Body of pancreas (tissue), 4 donors: ENCODE measurements at regions not wholly inside any gene's neighbourhood (a gene's known extent, or its start where the extent isn't known, plus 50 kb on each side); places are given as distances from the start of the nearest gene placed in this dataset.
"Not testable (repeated sequence)": the region's sequence is repeated elsewhere in the genome, so short reads cannot be mapped to it uniquely, and the experiment has no call there.

ENCODE experiments used
- ATAC-seq: fragments of 150-250 bp; one replicate; pipeline ENCODE4 v1.9.1; 2016
- DNase-seq, 4 donors: peaks; one replicate each; pipeline ENCODE4 v3.0.0-alpha.2; 2019
- H3K27ac ChIP-seq, 4 donors: fragments of 200-600 bp; sonication (generic); 1 replicate in 3 of 4; 2 replicates in 1 of 4; pipeline versions ENCODE4 v1.5.1 to v1.6.1; 2016 to 2019; ENCODE audit warnings: mild to moderate bottlenecking in 1 of 4, mixed read lengths in 1 of 4, moderate library complexity in 1 of 4
- H3K27me3 ChIP-seq, 2 donors: fragments of 200-600 bp; sonication (generic); one replicate each; pipeline ENCODE4 v1.6.0; 2016; ENCODE audit warnings: mild to moderate bottlenecking in 1 of 2
- H3K36me3 ChIP-seq, 2 donors: fragments of 200-600 bp; sonication (generic); replicated peaks in 1 of 2; 2 replicates each; pipeline ENCODE4 v1.5.1; 2016; ENCODE audit warnings: low read depth in 2 of 2; ENCODE audit not compliant: insufficient read depth in 1 of 2
- H3K4me1 ChIP-seq: fragments of 200-600 bp; sonication (generic); one replicate; pipeline ENCODE4 v1.6.0; 2016
- H3K4me3 ChIP-seq, 2 donors: fragments of 200-600 bp; sonication (generic); 1 replicate in 1 of 2; 2 replicates in 1 of 2; pipeline ENCODE4 v1.5.1; 2016 to 2019
- H3K9me3 ChIP-seq, 3 donors: fragments of 200-600 bp; sonication (generic); 1 replicate in 2 of 3; 2 replicates in 1 of 3; pipeline ENCODE4 v1.5.1; 2016
- CTCF ChIP-seq, 7 experiments: fragments of 450-650 bp in 4 of 7; fragments of 200-600 bp in 3 of 7; sonication (generic) in 3 of 7; IDR thresholded peaks; one replicate each; pipeline ENCODE4 v1.5.1; 2016 to 2019; ENCODE audit warnings: antibody characterized with exemption in 7 of 7
- POLR2A ChIP-seq, 3 donors: fragments of 450-650 bp; IDR thresholded peaks; one replicate each; pipeline ENCODE4 v1.6.1; 2016; ENCODE audit warnings: antibody characterized with exemption in 3 of 3, mild to moderate bottlenecking in 2 of 3
- WGBS, 2 donors: methylation state at CpG; one replicate each; pipeline ENCODE4 v1.1.5; 2017; 5-methylcytosine and 5-hydroxymethylcytosine counted together
- intact Hi-C: fragments of 100-400 bp; cut with DNase I; formaldehyde crosslinking; loops from one replicate; pipeline ENCODE4 v1.15.1; 2023

- Histone ChIP-seq H3K9me3 (no peaks in the 10 kb centered on the region), H3K4me3 (no peak overlapping the region), H3K4me1 (peaks cover 16% of the 10 kb centered on the region), H3K27me3 (no peaks in the 10 kb centered on the region), H3K36me3 (no peaks in the 10 kb centered on the region), H3K27ac (no peak overlapping the region)
- 96 to 97% methylated on average over 5 of the region's 5 CpGs for WGBS, 2 donors
- TF ChIP-seq POLR2A (IDR thresholded peaks at IDR 0.05), result no peak
- TF ChIP-seq CTCF (IDR thresholded peaks at IDR 0.05), result no peak
- intact Hi-C loops, result no loop called here
- DNase-seq, result no peak
- ATAC-seq, result no peak
Measured at GRCh38 chr9:90162326-90162725, 480.3 kb downstream of the DIRAS2 start.

GRCh38 chr9:90162819-90163218, 479.8 kb downstream of the DIRAS2 start:
- 27 to 36% methylated on average over 3 of the region's 3 CpGs for WGBS, 2 donors
- no peaks in the 10 kb centered on the region for H3K36me3 ChIP-seq
- no peak overlapping the region for H3K27ac ChIP-seq
- peaks cover 20% of the 10 kb centered on the region for H3K4me1 ChIP-seq
- intact Hi-C loops, result no loop called here
- H3K27me3 ChIP-seq, result no peaks in the 10 kb centered on the region
- no peaks in the 10 kb centered on the region for H3K9me3 ChIP-seq
- no peak overlapping the region for H3K4me3 ChIP-seq
- TF ChIP-seq CTCF (IDR thresholded peaks at IDR 0.05) (no peak), POLR2A (IDR thresholded peaks at IDR 0.05) (no peak)
- ATAC-seq, result no peak
- no peak for DNase-seq

GRCh38 chr9:90165281-90165680, 477.3 kb downstream of the DIRAS2 start:
- TF ChIP-seq POLR2A (IDR thresholded peaks at IDR 0.05) (no peak), CTCF (IDR thresholded peaks at IDR 0.05) (no peak)
- H3K4me3 ChIP-seq, result no peak overlapping the region
- no peaks in the 10 kb centered on the region for H3K36me3 ChIP-seq
- 80 to 93% methylated on average over 6 of the region's 6 CpGs for WGBS, 2 donors
- ATAC-seq, result no peak
- H3K9me3 ChIP-seq, result no peaks in the 10 kb centered on the region
- H3K4me1 ChIP-seq, result peaks cover 40% of the 10 kb centered on the region
- intact Hi-C loops, result no loop called here
- no peak for DNase-seq
- H3K27ac ChIP-seq, result no peak overlapping the region
- H3K27me3 ChIP-seq, result no peaks in the 10 kb centered on the region

- intact Hi-C loops, H3K36me3 ChIP-seq, H3K27me3 ChIP-seq, DNase-seq, H3K9me3 ChIP-seq, H3K4me3 ChIP-seq, ATAC-seq: not testable (repeated sequence)
- Histone ChIP-seq H3K27ac (peak overlapping the region in 1 of 4 donors; percentile 12), H3K4me1 (peaks cover 40% of the 10 kb centered on the region)
- WGBS, 2 donors, result 19 to 27% methylated on average over 3 of the region's 3 CpGs
Measured at GRCh38 chr9:90166374-90166773, 476.2 kb downstream of the DIRAS2 start.

- TF ChIP-seq POLR2A (IDR thresholded peaks at IDR 0.05) (no peak), CTCF (IDR thresholded peaks at IDR 0.05) (no peak)
- H3K4me3 ChIP-seq, result no peak overlapping the region
- no peaks in the 10 kb centered on the region for H3K36me3 ChIP-seq
- intact Hi-C loops, result no loop called here
- no peak for DNase-seq
- H3K27me3 ChIP-seq, result no peaks in the 10 kb centered on the region
- ATAC-seq, result no peak
- WGBS, 2 donors, result 39 to 40% methylated on average over 2 of the region's 2 CpGs
- no peak overlapping the region for H3K27ac ChIP-seq
- peaks cover 40% of the 10 kb centered on the region for H3K4me1 ChIP-seq
- no peaks in the 10 kb centered on the region for H3K9me3 ChIP-seq
Measured at GRCh38 chr9:90167914-90168313, 474.7 kb downstream of the DIRAS2 start.
